ENCODE measurements at regions not wholly inside any gene's neighbourhood (a gene's known extent, or its start where the extent isn't known, plus 50 kb on each side); places are given as distances from the start of the nearest gene placed in this dataset.

GRCh38 chr1:162988869-162989268 is 80.3 kb upstream of the RGS4 start:
- no peak overlapping the region for H3K27ac ChIP-seq
- H3K9me3 ChIP-seq, result no peaks in the 10 kb centered on the region
- TF ChIP-seq POLR2A (IDR thresholded peaks at IDR 0.05) (no peak), CTCF (IDR thresholded peaks at IDR 0.05) (no peak)
- 45 to 66% methylated on average over 3 of the region's 3 CpGs for WGBS, 2 donors
- no peak overlapping the region for H3K4me3 ChIP-seq
- intact Hi-C loops (cut with DNase I; ENCODE audit: low total_unique reads), result no loop called here
- H3K4me1 ChIP-seq, result peaks cover 9% of the 10 kb centered on the region
- no peak for DNase-seq
- no peaks in the 10 kb centered on the region for H3K27me3 ChIP-seq
- no peaks in the 10 kb centered on the region for H3K36me3 ChIP-seq (ENCODE audit: low read depth, missing control alignments)

DNA sequence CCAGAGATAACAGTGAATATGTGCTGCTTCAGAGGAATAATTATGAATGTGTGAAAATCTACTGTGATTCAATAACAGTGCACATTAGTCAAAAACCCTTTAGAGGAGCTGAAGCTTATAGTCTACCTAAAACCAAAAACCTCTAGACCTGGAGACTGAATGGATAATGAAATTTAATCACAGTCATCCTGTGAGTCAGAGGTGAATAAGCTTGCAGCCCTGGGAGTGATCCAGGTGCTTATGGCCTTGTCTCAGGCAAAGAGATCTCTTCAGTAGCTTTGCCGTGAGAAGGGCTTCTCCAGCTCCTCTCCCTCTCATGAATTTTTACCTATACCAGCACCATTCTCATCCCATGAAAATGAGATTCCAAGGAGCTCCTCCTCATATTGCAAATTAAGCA is 81.3 kb upstream of the RGS4 start:
- intact Hi-C loops (cut with DNase I; ENCODE audit: low total_unique reads), result no loop called here
- H3K27ac ChIP-seq, result no peak overlapping the region
- no peak for DNase-seq
- peaks cover 9% of the 10 kb centered on the region for H3K4me1 ChIP-seq
- no peak for TF ChIP-seq POLR2A (IDR thresholded peaks at IDR 0.05)
- TF ChIP-seq CTCF (IDR thresholded peaks at IDR 0.05), result no peak
- no peaks in the 10 kb centered on the region for H3K36me3 ChIP-seq (ENCODE audit: low read depth, missing control alignments)
- H3K9me3 ChIP-seq, result no peaks in the 10 kb centered on the region
- H3K27me3 ChIP-seq, result no peaks in the 10 kb centered on the region
- H3K4me3 ChIP-seq, result no peak overlapping the region
- 71 to 79% methylated on average over 1 of the region's 1 CpG for WGBS, 2 donors

- intact Hi-C loops (cut with DNase I; ENCODE audit: low total_unique reads), result no loop called here
- no peaks in the 10 kb centered on the region for H3K9me3 ChIP-seq
- H3K36me3 ChIP-seq (ENCODE audit: low read depth, missing control alignments), result no peaks in the 10 kb centered on the region
- H3K4me1 ChIP-seq, result peaks cover 9% of the 10 kb centered on the region
- no peaks in the 10 kb centered on the region for H3K27me3 ChIP-seq
- WGBS, 2 donors, result 83 to 86% methylated on average over 3 of the region's 3 CpGs
- TF ChIP-seq CTCF (IDR thresholded peaks at IDR 0.05), result no peak
- no peak for TF ChIP-seq POLR2A (IDR thresholded peaks at IDR 0.05)
- DNase-seq, result no peak
- no peak overlapping the region for H3K4me3 ChIP-seq
- no peak overlapping the region for H3K27ac ChIP-seq
Observed at GRCh38 chr1:162985816-162986435, 83.2 kb upstream of the RGS4 start.

- no peaks in the 10 kb centered on the region for H3K36me3 ChIP-seq (ENCODE audit: low read depth, missing control alignments)
- no peak for TF ChIP-seq CTCF (IDR thresholded peaks at IDR 0.05)
- TF ChIP-seq POLR2A (IDR thresholded peaks at IDR 0.05), result no peak
- no peak overlapping the region for H3K4me3 ChIP-seq
- no peak for DNase-seq
- intact Hi-C loops (cut with DNase I; ENCODE audit: low total_unique reads), result no loop called here
- H3K27ac ChIP-seq, result no peak overlapping the region
- 65 to 83% methylated on average over 2 of the region's 2 CpGs for WGBS, 2 donors
- H3K27me3 ChIP-seq, result no peaks in the 10 kb centered on the region
- H3K9me3 ChIP-seq, result no peaks in the 10 kb centered on the region
- peaks cover 9% of the 10 kb centered on the region for H3K4me1 ChIP-seq
Observed at GRCh38 chr1:162984699-162985098, 84.5 kb upstream of the RGS4 start.

All from testis (tissue), 2 donors.